ENCODE measurements at regions not wholly inside any gene's neighbourhood (a gene's known extent, or its start where the extent isn't known, plus 50 kb on each side); places are given as distances from the start of the nearest gene placed in this dataset.

- Histone ChIP-seq H3K27ac (ENCODE audit: extremely low read depth, low read depth, low read length) (no peak overlapping the region), H3K4me1 (ENCODE audit: control insufficient read depth, insufficient read depth, low read length) (no peaks in the 10 kb centered on the region), H3K36me3 (ENCODE audit: control insufficient read depth in 2 of 2, insufficient read depth in 1 of 2, low read length in 2 of 2) (no peaks in the 10 kb centered on the region), H3K4me3 (ENCODE audit: low read depth, low read length) (no peak overlapping the region), H3K9me3 (ENCODE audit: control insufficient read depth, insufficient read depth, low read depth, low read length) (no peaks in the 10 kb centered on the region)
- ChIA-PET CTCF (interaction anchor here (0.6 kb wide), 2 partner anchors 21 to 57 kb away, joined by 3 read pairs; no protein-coding TSS in a partner anchor), POLR2A (no interaction called here)
- TF ChIP-seq ZNF169 (tag by site-specific recombination; IDR thresholded peaks at IDR 0.05): no peak
- TF ChIP-seq ZNF654 (tag by site-specific recombination; IDR thresholded peaks at IDR 0.05; ENCODE audit: low read depth): no peak
- TF ChIP-seq ZNF292 (tag by site-specific recombination; IDR thresholded peaks at IDR 0.05; ENCODE audit: borderline replicate concordance, low read depth): no peak
- no peak for TF ChIP-seq ZNF639 (tag by site-specific recombination; IDR thresholded peaks at IDR 0.05)
- no peak for TF ChIP-seq ZBTB6 (tag by site-specific recombination; IDR thresholded peaks at IDR 0.05)
- TF ChIP-seq GFI1B (tag by site-specific recombination; IDR thresholded peaks at IDR 0.05): no peak
- no peak for TF ChIP-seq ZBTB1 (tag by site-specific recombination; IDR thresholded peaks at IDR 0.05)
- no peak for TF ChIP-seq AEBP2 (tag by site-specific recombination; IDR thresholded peaks at IDR 0.05; ENCODE audit: borderline replicate concordance)
These were observed 176.0 kb upstream of the FREM1 start for GRCh38 chr9:15086156-15086763.

- ChIA-PET POLR2A (no interaction called here), CTCF (interaction anchor here (0.7 kb wide), 2 partner anchors 33 to 84 kb away, joined by 3 read pairs; no protein-coding TSS in a partner anchor)
- Histone ChIP-seq H3K27ac (ENCODE audit: extremely low read depth, low read depth, low read length) (no peak overlapping the region), H3K4me1 (ENCODE audit: control insufficient read depth, insufficient read depth, low read length) (no peaks in the 10 kb centered on the region), H3K9me3 (ENCODE audit: control insufficient read depth, insufficient read depth, low read depth, low read length) (no peaks in the 10 kb centered on the region), H3K4me3 (ENCODE audit: low read depth, low read length) (no peak overlapping the region), H3K36me3 (ENCODE audit: control insufficient read depth in 2 of 2, insufficient read depth in 1 of 2, low read length in 2 of 2) (no peaks in the 10 kb centered on the region)
- TF ChIP-seq ZNF571 (tag by site-specific recombination; IDR thresholded peaks at IDR 0.05) (no peak), ZNF266 (tag by site-specific recombination; IDR thresholded peaks at IDR 0.05; ENCODE audit: low read depth) (no peak), ZNF280D (tag by site-specific recombination; IDR thresholded peaks at IDR 0.05) (no peak), ZNF202 (tag by site-specific recombination; IDR thresholded peaks at IDR 0.05; ENCODE audit: borderline replicate concordance) (no peak), KLF7 (tag by site-specific recombination; IDR thresholded peaks at IDR 0.05; ENCODE audit: borderline replicate concordance) (no peak), TRIM28 (IDR thresholded peaks at IDR 0.05; ENCODE audit: borderline replicate concordance, low read length) (no peak), ZIC2 (tag by site-specific recombination; IDR thresholded peaks at IDR 0.05) (no peak), ZBTB49 (tag by site-specific recombination; IDR thresholded peaks at IDR 0.05; ENCODE audit: low read depth) (no peak), ZNF621 (tag by site-specific recombination; IDR thresholded peaks at IDR 0.05) (no peak), ZNF114 (tag by site-specific recombination; IDR thresholded peaks at IDR 0.05) (no peak), ZBTB10 (tag by site-specific recombination; IDR thresholded peaks at IDR 0.05) (no peak), ZXDB (tag by site-specific recombination; IDR thresholded peaks at IDR 0.05) (no peak)
These were observed 171.0 kb upstream of the FREM1 start for GRCh38 chr9:15081021-15081753.
